Trophoblast cell (in vitro differentiated cells and primary cell): ENCODE measurements at regions not wholly inside any gene's neighbourhood (a gene's known extent, or its start where the extent isn't known, plus 50 kb on each side); places are given as distances from the start of the nearest gene placed in this dataset.

Experiments
- DNase-seq, 2 donors: peaks; one replicate each; pipeline ENCODE4 v3.0.0-alpha.2; 2016
- H2AFZ ChIP-seq: 2 replicates; pipeline ENCODE4 v1.6.1; 2013; ENCODE audit warnings: low read length, moderate library complexity, mild to moderate bottlenecking; ENCODE audit not compliant: insufficient read depth, poor library complexity
- H2AK5ac ChIP-seq: 2 replicates; pipeline ENCODE4 v1.6.1; 2013; ENCODE audit warnings: mild to moderate bottlenecking, low read length
- H2BK120ac ChIP-seq: 2 replicates; pipeline ENCODE4 v1.6.1; 2013; ENCODE audit warnings: low read length, mild to moderate bottlenecking, moderate library complexity; ENCODE audit not compliant: insufficient read depth, poor library complexity
- H2BK12ac ChIP-seq: 2 replicates; pipeline ENCODE4 v1.6.1; 2013; ENCODE audit warnings: mild to moderate bottlenecking, low read length, moderate library complexity
- H2BK5ac ChIP-seq: 2 replicates; pipeline ENCODE4 v1.6.1; 2013; ENCODE audit warnings: low read length, low read depth, moderate library complexity, mild to moderate bottlenecking; ENCODE audit not compliant: poor library complexity
- H3K14ac ChIP-seq: 2 replicates; pipeline ENCODE4 v1.6.1; 2013; ENCODE audit warnings: mild to moderate bottlenecking, low read length
- H3K18ac ChIP-seq: 2 replicates; pipeline ENCODE4 v1.6.1; 2013; ENCODE audit warnings: mild to moderate bottlenecking, low read length
- H3K23ac ChIP-seq: 2 replicates; pipeline ENCODE4 v1.6.1; 2013; ENCODE audit warnings: low read length
- H3K27ac ChIP-seq: 2 replicates; pipeline ENCODE4 v1.5.1; 2013; ENCODE audit warnings: low read depth, mild to moderate bottlenecking, inconsistent platforms, low read length, moderate library complexity
- H3K27me3 ChIP-seq: 2 replicates; pipeline ENCODE4 v1.6.1; 2013; ENCODE audit warnings: inconsistent platforms, mild to moderate bottlenecking, low read length, moderate library complexity; ENCODE audit not compliant: insufficient read depth
- H3K36me3 ChIP-seq, 2 experiments: 1 replicate in 1 of 2; 2 replicates in 1 of 2; pipeline ENCODE4 v1.6.1; 2013; ENCODE audit warnings: low read length in 2 of 2, mild to moderate bottlenecking in 2 of 2, moderate library complexity in 1 of 2; ENCODE audit not compliant: insufficient read depth in 2 of 2, control insufficient read depth in 1 of 2
- H3K4ac ChIP-seq: 2 replicates; pipeline ENCODE4 v1.6.1; 2013; ENCODE audit warnings: low read depth, mild to moderate bottlenecking, low read length, moderate library complexity
- H3K4me1 ChIP-seq, 2 experiments: 1 replicate in 1 of 2; 2 replicates in 1 of 2; pipeline ENCODE4 v1.6.1; 2013; ENCODE audit warnings: low read length in 2 of 2, mild to moderate bottlenecking in 2 of 2, moderate library complexity in 1 of 2; ENCODE audit not compliant: insufficient read depth in 2 of 2, control insufficient read depth in 1 of 2
- H3K4me2 ChIP-seq: 2 replicates; pipeline ENCODE4 v1.6.1; 2013; ENCODE audit warnings: inconsistent platforms, mild to moderate bottlenecking, low read length, moderate library complexity
- H3K4me3 ChIP-seq: 2 replicates; pipeline ENCODE4 v1.5.1; 2013; ENCODE audit warnings: mild to moderate bottlenecking, low read depth, low read length, inconsistent platforms
- H3K79me1 ChIP-seq: one replicate; pipeline ENCODE4 v1.6.1; 2013; ENCODE audit warnings: low read length
- H3K79me2 ChIP-seq: 2 replicates; pipeline ENCODE4 v1.6.1; 2013; ENCODE audit warnings: low read length, mild to moderate bottlenecking; ENCODE audit not compliant: control insufficient read depth, insufficient read depth, poor library complexity
- H3K9ac ChIP-seq: 2 replicates; pipeline ENCODE4 v1.6.1; 2013; ENCODE audit warnings: mild to moderate bottlenecking, low read length
- H3K9me3 ChIP-seq: 2 replicates; pipeline ENCODE4 v1.6.1; 2013; ENCODE audit warnings: low read depth, mild to moderate bottlenecking, control low read depth, inconsistent platforms, low read length; ENCODE audit not compliant: insufficient read depth
- H4K12ac ChIP-seq: 2 replicates; pipeline ENCODE4 v1.6.1; 2013; ENCODE audit warnings: low read depth, mild to moderate bottlenecking, low read length, moderate library complexity
- H4K8ac ChIP-seq: 2 replicates; pipeline ENCODE4 v1.6.1; 2013; ENCODE audit warnings: low read depth, mild to moderate bottlenecking, low read length, moderate library complexity
- H4K91ac ChIP-seq: one replicate; pipeline ENCODE4 v1.6.1; 2013; ENCODE audit warnings: low read depth, mild to moderate bottlenecking, low read length, moderate library complexity
- WGBS: extraction: QIAGEN DNeasy Blood & Tissue Kit; methylation state at CpG from one replicate; pipeline ENCODE4 v1.1.7; 2013; ENCODE audit warnings: missing lambda C conversion rate; ENCODE audit not compliant: insufficient read length, insufficient coverage; ENCODE audit errors: extremely low coverage; 5-methylcytosine and 5-hydroxymethylcytosine counted together

- H3K4ac ChIP-seq, result no peak overlapping the region
- no peak overlapping the region for H2BK5ac ChIP-seq
- no peaks in the 10 kb centered on the region for H3K79me2 ChIP-seq
Observed at GRCh38 chr10:121648493-121648892, 50.2 kb upstream of the FGFR2 start.

GRCh38 chr10:121648059-121648458 lies 49.8 kb upstream of the FGFR2 start:
- no peak overlapping the region for H3K4ac ChIP-seq
- no peak overlapping the region for H2AK5ac ChIP-seq
- H3K79me2 ChIP-seq, result no peaks in the 10 kb centered on the region
- no peak overlapping the region for H4K91ac ChIP-seq
- no peak overlapping the region for H2BK12ac ChIP-seq
- no peak overlapping the region for H3K14ac ChIP-seq
- H3K9ac ChIP-seq, result no peak overlapping the region
- no peak overlapping the region for H4K8ac ChIP-seq
- H3K27ac ChIP-seq, result no peak overlapping the region
- H3K4me2 ChIP-seq, result no peak overlapping the region
- no peak overlapping the region for H2BK120ac ChIP-seq
- H3K23ac ChIP-seq, result no peak overlapping the region
- H3K4me3 ChIP-seq, result no peak overlapping the region
- no peak overlapping the region for H4K12ac ChIP-seq
- no peak overlapping the region for H2AFZ ChIP-seq
- peaks cover 6 to 10% of the 10 kb centered on the region in 2 experiments for H3K4me1 ChIP-seq
- H3K18ac ChIP-seq, result no peak overlapping the region
- no peak overlapping the region for H2BK5ac ChIP-seq
- H3K9me3 ChIP-seq, result no peaks in the 10 kb centered on the region
- no peak for DNase-seq
- H3K27me3 ChIP-seq, result no peaks in the 10 kb centered on the region
- no peaks in the 10 kb centered on the region for H3K36me3 ChIP-seq
- H3K79me1 ChIP-seq, result no peaks in the 10 kb centered on the region
- WGBS, result no CpG with 5 or more reads among the region's 7 CpGs

More at GRCh38 chr10:121648493-121648892, 50.2 kb upstream of the FGFR2 start:
- Histone ChIP-seq H4K8ac (no peak overlapping the region), H4K12ac (no peak overlapping the region), H3K9ac (no peak overlapping the region), H2AFZ (no peak overlapping the region), H2BK12ac (no peak overlapping the region), H4K91ac (no peak overlapping the region), H3K18ac (no peak overlapping the region), H2BK120ac (no peak overlapping the region), H3K4me1 (peaks cover 6 to 10% of the 10 kb centered on the region in 2 experiments), H3K23ac (no peak overlapping the region), H3K4me3 (no peak overlapping the region), H3K79me1 (no peaks in the 10 kb centered on the region), H3K36me3 (no peaks in the 10 kb centered on the region), H2AK5ac (no peak overlapping the region), H3K27me3 (no peaks in the 10 kb centered on the region), H3K27ac (no peak overlapping the region), H3K4me2 (no peak overlapping the region), H3K9me3 (peaks cover under 1% of the 10 kb centered on the region), H3K14ac (no peak overlapping the region)
- whole genome bisulfite sequencing, result no CpG with 5 or more reads among the region's 9 CpGs
- no peak for DNase-seq
